ENCODE measurements at regions not wholly inside any gene's neighbourhood (a gene's known extent, or its start where the extent isn't known, plus 50 kb on each side); places are given as distances from the start of the nearest gene placed in this dataset.

- DNase-seq (ENCODE audit: low read depth), result no peak
- TF ChIP-seq CTCF (conservative IDR thresholded peaks at IDR 0.05; ENCODE audit: low read length), result no peak
- no peak overlapping the region for H3K4me3 ChIP-seq (ENCODE audit: low read length)
Measured at GRCh38 chr16:82260212-82260795, 90.3 kb upstream of the MPHOSPH6 start.

GRCh38 chr16:82259731-82260130, 89.7 kb upstream of the MPHOSPH6 start:
- no peak overlapping the region for H3K4me3 ChIP-seq (ENCODE audit: low read length)
- no peak for DNase-seq (ENCODE audit: low read depth)
- no peak for TF ChIP-seq CTCF (conservative IDR thresholded peaks at IDR 0.05; ENCODE audit: low read length)

- no peak overlapping the region for H3K4me3 ChIP-seq (ENCODE audit: low read length)
- no peak for DNase-seq (ENCODE audit: low read depth)
- TF ChIP-seq CTCF (conservative IDR thresholded peaks at IDR 0.05; ENCODE audit: low read length), result no peak
Measured at GRCh38 chr16:82257990-82258389, 88.0 kb upstream of the MPHOSPH6 start.

GRCh38 chr16:82252582-82252981, 82.6 kb upstream of the MPHOSPH6 start:
- no peak overlapping the region for H3K4me3 ChIP-seq (ENCODE audit: low read length)
- TF ChIP-seq CTCF (conservative IDR thresholded peaks at IDR 0.05; ENCODE audit: low read length), result no peak
- no peak for DNase-seq (ENCODE audit: low read depth)

GRCh38 chr16:82248677-82249076, 78.7 kb upstream of the MPHOSPH6 start:
- no peak for TF ChIP-seq CTCF (conservative IDR thresholded peaks at IDR 0.05; ENCODE audit: low read length)
- H3K4me3 ChIP-seq (ENCODE audit: low read length), result no peak overlapping the region
- no peak for DNase-seq (ENCODE audit: low read depth)

- DNase-seq (ENCODE audit: low read depth), result no peak
- no peak overlapping the region for H3K4me3 ChIP-seq (ENCODE audit: low read length)
- TF ChIP-seq CTCF (conservative IDR thresholded peaks at IDR 0.05; ENCODE audit: low read length), result no peak
Measured at GRCh38 chr16:82248012-82248656, 78.1 kb upstream of the MPHOSPH6 start.

GRCh38 chr16:82242201-82242600, 72.2 kb upstream of the MPHOSPH6 start:
- no peak for TF ChIP-seq CTCF (conservative IDR thresholded peaks at IDR 0.05; ENCODE audit: low read length)
- no peak for DNase-seq (ENCODE audit: low read depth)
- no peak overlapping the region for H3K4me3 ChIP-seq (ENCODE audit: low read length)
